ENCODE measurements at regions not wholly inside any gene's neighbourhood (a gene's known extent, or its start where the extent isn't known, plus 50 kb on each side); places are given as distances from the start of the nearest gene placed in this dataset.

DNA sequence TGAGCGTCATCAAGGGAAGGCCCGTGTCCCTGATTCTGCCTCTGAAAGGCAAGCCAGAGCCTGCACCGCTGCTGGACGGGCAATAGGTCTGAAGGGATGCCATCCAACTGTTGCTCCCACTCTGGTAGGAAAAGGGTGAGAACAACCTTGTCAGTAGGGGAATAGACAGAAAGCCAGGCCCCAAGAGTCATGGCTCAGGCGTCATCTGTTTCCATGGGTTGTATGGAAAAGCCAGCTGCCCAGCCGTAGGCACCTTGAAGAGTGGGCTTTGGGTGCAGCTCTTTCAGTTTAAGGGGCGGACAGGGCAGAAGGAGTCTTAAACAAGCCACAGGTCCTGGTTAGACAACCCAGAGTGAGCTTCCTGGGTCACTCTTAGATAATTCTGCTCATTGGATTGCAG lies 66.5 kb downstream of the RNF6 start:
- Histone ChIP-seq H3K9ac (ENCODE audit: low read depth in 1 of 2, low read length in 2 of 2) (no peak overlapping the region), H3K27ac (ENCODE audit: low read depth in 1 of 2, low read length in 2 of 2) (no peak overlapping the region), H3K9me3 (ENCODE audit: control insufficient read depth in 4 of 4, low read length in 3 of 4) (no peaks in the 10 kb centered on the region), H3K27me3 (ENCODE audit: control insufficient read depth in 4 of 4, insufficient read depth in 4 of 4, low read length in 3 of 4) (no peaks in the 10 kb centered on the region), H3K36me3 (ENCODE audit: control insufficient read depth in 4 of 4, insufficient read depth in 3 of 4, low read depth in 1 of 4, low read length in 3 of 4) (no peaks in the 10 kb centered on the region), H3K4me1 (ENCODE audit: control insufficient read depth in 4 of 4, insufficient read depth in 4 of 4, low read length in 3 of 4) (no peaks in the 10 kb centered on the region), H3K4me3 (ENCODE audit: low read depth in 1 of 3, low read length in 3 of 3) (no peak overlapping the region)
- TF ChIP-seq, protein P1, sequence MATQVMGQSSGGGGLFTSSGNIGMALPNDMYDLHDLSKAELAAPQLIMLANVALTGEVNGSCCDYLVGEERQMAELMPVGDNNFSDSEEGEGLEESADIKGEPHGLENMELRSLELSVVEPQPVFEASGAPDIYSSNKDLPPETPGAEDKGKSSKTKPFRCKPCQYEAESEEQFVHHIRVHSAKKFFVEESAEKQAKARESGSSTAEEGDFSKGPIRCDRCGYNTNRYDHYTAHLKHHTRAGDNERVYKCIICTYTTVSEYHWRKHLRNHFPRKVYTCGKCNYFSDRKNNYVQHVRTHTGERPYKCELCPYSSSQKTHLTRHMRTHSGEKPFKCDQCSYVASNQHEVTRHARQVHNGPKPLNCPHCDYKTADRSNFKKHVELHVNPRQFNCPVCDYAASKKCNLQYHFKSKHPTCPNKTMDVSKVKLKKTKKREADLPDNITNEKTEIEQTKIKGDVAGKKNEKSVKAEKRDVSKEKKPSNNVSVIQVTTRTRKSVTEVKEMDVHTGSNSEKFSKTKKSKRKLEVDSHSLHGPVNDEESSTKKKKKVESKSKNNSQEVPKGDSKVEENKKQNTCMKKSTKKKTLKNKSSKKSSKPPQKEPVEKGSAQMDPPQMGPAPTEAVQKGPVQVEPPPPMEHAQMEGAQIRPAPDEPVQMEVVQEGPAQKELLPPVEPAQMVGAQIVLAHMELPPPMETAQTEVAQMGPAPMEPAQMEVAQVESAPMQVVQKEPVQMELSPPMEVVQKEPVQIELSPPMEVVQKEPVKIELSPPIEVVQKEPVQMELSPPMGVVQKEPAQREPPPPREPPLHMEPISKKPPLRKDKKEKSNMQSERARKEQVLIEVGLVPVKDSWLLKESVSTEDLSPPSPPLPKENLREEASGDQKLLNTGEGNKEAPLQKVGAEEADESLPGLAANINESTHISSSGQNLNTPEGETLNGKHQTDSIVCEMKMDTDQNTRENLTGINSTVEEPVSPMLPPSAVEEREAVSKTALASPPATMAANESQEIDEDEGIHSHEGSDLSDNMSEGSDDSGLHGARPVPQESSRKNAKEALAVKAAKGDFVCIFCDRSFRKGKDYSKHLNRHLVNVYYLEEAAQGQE (IDR thresholded peaks at IDR 0.05) = no peak
- TF ChIP-seq TAF1 (conservative IDR thresholded peaks at IDR 0.05) (no peak), FOXA2 (IDR thresholded peaks at IDR 0.05) (no peak), HNF4A (conservative IDR thresholded peaks at IDR 0.05) (no peak), NR2F2 (IDR thresholded peaks at IDR 0.05) (no peak), YY1 (IDR thresholded peaks at IDR 0.05) (no peak), HNF4G (IDR thresholded peaks at IDR 0.05) (no peak), RAD21 (IDR thresholded peaks at IDR 0.05) (no peak), FOXA1 (IDR thresholded peaks at IDR 0.05) (no peak), SP1 (IDR thresholded peaks at IDR 0.05) (no peak), EGR1 (IDR thresholded peaks at IDR 0.05; ENCODE audit: low read depth in 2 of 2) (no peak), JUND (IDR thresholded peaks at IDR 0.05) (no peak)
- TF ChIP-seq, protein P2, sequence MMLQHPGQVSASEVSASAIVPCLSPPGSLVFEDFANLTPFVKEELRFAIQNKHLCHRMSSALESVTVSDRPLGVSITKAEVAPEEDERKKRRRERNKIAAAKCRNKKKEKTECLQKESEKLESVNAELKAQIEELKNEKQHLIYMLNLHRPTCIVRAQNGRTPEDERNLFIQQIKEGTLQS (IDR thresholded peaks at IDR 0.05) = no peak
- TF ChIP-seq, protein P3, sequence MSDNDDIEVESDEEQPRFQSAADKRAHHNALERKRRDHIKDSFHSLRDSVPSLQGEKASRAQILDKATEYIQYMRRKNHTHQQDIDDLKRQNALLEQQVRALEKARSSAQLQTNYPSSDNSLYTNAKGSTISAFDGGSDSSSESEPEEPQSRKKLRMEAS (IDR thresholded peaks at IDR 0.05) = no peak
- TF ChIP-seq, protein P4, sequence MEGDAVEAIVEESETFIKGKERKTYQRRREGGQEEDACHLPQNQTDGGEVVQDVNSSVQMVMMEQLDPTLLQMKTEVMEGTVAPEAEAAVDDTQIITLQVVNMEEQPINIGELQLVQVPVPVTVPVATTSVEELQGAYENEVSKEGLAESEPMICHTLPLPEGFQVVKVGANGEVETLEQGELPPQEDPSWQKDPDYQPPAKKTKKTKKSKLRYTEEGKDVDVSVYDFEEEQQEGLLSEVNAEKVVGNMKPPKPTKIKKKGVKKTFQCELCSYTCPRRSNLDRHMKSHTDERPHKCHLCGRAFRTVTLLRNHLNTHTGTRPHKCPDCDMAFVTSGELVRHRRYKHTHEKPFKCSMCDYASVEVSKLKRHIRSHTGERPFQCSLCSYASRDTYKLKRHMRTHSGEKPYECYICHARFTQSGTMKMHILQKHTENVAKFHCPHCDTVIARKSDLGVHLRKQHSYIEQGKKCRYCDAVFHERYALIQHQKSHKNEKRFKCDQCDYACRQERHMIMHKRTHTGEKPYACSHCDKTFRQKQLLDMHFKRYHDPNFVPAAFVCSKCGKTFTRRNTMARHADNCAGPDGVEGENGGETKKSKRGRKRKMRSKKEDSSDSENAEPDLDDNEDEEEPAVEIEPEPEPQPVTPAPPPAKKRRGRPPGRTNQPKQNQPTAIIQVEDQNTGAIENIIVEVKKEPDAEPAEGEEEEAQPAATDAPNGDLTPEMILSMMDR (IDR thresholded peaks at IDR 0.05; ENCODE audit: low read depth, low read length, missing input control) = no peak
- TF ChIP-seq, protein P5, sequence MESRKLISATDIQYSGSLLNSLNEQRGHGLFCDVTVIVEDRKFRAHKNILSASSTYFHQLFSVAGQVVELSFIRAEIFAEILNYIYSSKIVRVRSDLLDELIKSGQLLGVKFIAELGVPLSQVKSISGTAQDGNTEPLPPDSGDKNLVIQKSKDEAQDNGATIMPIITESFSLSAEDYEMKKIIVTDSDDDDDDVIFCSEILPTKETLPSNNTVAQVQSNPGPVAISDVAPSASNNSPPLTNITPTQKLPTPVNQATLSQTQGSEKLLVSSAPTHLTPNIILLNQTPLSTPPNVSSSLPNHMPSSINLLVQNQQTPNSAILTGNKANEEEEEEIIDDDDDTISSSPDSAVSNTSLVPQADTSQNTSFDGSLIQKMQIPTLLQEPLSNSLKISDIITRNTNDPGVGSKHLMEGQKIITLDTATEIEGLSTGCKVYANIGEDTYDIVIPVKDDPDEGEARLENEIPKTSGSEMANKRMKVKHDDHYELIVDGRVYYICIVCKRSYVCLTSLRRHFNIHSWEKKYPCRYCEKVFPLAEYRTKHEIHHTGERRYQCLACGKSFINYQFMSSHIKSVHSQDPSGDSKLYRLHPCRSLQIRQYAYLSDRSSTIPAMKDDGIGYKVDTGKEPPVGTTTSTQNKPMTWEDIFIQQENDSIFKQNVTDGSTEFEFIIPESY (IDR thresholded peaks at IDR 0.05) = no peak
- 90% methylated on average over 7 of the region's 7 CpGs for WGBS
- DNase-seq (ENCODE audit: low spot score) = no peak

DNA sequence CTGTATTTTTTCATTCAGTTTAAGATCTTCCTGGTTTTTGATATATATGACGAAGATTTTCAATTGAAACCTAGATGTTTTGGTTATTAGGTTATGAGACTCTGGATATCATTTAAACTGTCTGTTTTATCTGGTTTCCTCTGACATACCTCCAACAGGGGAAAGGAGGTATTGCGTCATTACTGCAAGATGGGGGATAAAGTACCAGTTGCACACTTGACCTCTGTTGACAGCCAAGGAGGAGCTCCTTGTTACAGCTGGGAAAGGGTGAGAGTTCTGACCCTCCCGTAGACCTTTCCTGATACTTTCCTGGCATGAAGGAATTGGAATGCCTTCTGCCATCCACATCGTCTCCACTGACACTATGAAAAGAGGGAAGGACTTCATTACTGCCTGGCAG lies 82.0 kb upstream of the SHISA2 start:
- H3K9me3 ChIP-seq (ENCODE audit: control insufficient read depth in 4 of 4, low read length in 3 of 4) = peaks cover 0 to 3% (median 0%) of the 10 kb centered on the region in 4 donors
- no peak overlapping the region for H3K4me3 ChIP-seq (ENCODE audit: low read depth in 1 of 3, low read length in 3 of 3)
- H3K27ac ChIP-seq (ENCODE audit: low read depth in 1 of 2, low read length in 2 of 2) = no peak overlapping the region
- H3K36me3 ChIP-seq (ENCODE audit: control insufficient read depth in 4 of 4, insufficient read depth in 3 of 4, low read depth in 1 of 4, low read length in 3 of 4) = no peaks in the 10 kb centered on the region
- no peak overlapping the region for H3K9ac ChIP-seq (ENCODE audit: low read depth in 1 of 2, low read length in 2 of 2)
- WGBS = 75% methylated on average over 4 of the region's 4 CpGs
- DNase-seq (ENCODE audit: low spot score) = no peak
- H3K27me3 ChIP-seq (ENCODE audit: control insufficient read depth in 4 of 4, insufficient read depth in 4 of 4, low read length in 3 of 4) = no peaks in the 10 kb centered on the region
- TF ChIP-seq RAD21 (IDR thresholded peaks at IDR 0.05) (no peak), SP1 (IDR thresholded peaks at IDR 0.05) (no peak), HNF4A (conservative IDR thresholded peaks at IDR 0.05) (no peak), GABPA (IDR thresholded peaks at IDR 0.05 in 1 of 2, conservative IDR thresholded peaks at IDR 0.05 in 1 of 2) (no peak), JUND (IDR thresholded peaks at IDR 0.05) (no peak), EGR1 (IDR thresholded peaks at IDR 0.05; ENCODE audit: low read depth in 2 of 2) (no peak), HNF4G (IDR thresholded peaks at IDR 0.05) (no peak), TAF1 (conservative IDR thresholded peaks at IDR 0.05) (no peak), FOXA2 (IDR thresholded peaks at IDR 0.05) (no peak), YY1 (IDR thresholded peaks at IDR 0.05) (no peak), FOXA1 (IDR thresholded peaks at IDR 0.05) (no peak)
- TF ChIP-seq, protein P4 (IDR thresholded peaks at IDR 0.05; ENCODE audit: low read depth, low read length, missing input control) = no peak
- TF ChIP-seq, protein P3 (IDR thresholded peaks at IDR 0.05) = no peak
- TF ChIP-seq, protein P5 (IDR thresholded peaks at IDR 0.05) = no peak
- no peaks in the 10 kb centered on the region for H3K4me1 ChIP-seq (ENCODE audit: control insufficient read depth in 4 of 4, insufficient read depth in 4 of 4, low read length in 3 of 4)

Data from liver (tissue), 8 donors.